OCI-LY3 (cell line): ENCODE measurements at regions not wholly inside any gene's neighbourhood (a gene's known extent, or its start where the extent isn't known, plus 50 kb on each side); places are given as distances from the start of the nearest gene placed in this dataset.
"Not testable (repeated sequence)": the region's sequence is repeated elsewhere in the genome, so short reads cannot be mapped to it uniquely, and the experiment has no call there.

Experiments used
- CTCF ChIP-seq: fragments of 200-600, 300-600 bp; sonication (generic); IDR thresholded peaks from 2 replicates; pipeline ENCODE4 v1.5.1; 2014; ENCODE audit warnings: antibody characterized with exemption, low read length, low read depth
- EZH2phosphoT487 ChIP-seq: fragments of 200-600 bp; shearing (Covaris generic); IDR thresholded peaks from 2 replicates; pipeline ENCODE4 v1.6.1; 2018; ENCODE audit warnings: antibody characterized with exemption, mixed run types, low read depth

DNA sequence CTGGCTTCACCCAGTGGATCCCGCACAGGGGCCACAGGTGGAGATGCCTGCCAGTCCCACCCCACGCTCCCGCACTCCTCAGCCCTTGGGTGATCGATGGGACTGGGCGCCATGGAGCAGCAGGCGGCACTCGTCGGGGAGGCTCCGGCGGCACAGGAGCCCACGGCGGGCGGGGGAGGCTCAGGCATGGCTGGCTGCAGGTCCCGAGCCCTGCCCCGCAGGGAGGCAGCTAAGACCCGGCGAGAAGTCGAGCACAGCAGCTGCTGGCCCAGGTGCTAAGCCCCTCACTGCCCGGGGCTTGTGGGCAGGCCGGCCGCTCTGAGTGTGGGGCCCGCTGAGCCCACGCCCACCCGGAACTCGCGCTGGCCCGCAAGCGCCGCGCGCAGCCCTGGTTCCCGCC, 389.3 kb downstream of the ACTRT1 start:
- not testable (repeated sequence) for TF ChIP-seq CTCF, EZH2phosphoT487
